ENCODE measurements at regions not wholly inside any gene's neighbourhood (a gene's known extent, or its start where the extent isn't known, plus 50 kb on each side); places are given as distances from the start of the nearest gene placed in this dataset.

GRCh38 chr5:26791433-26791832, 247.0 kb downstream of the CDH9 start:
- Histone ChIP-seq H3K36me3 (replicated peaks in 1 of 2; ENCODE audit: control extremely low read depth in 1 of 2, control insufficient read depth in 1 of 2, extremely low read depth in 1 of 2, insufficient read depth in 2 of 2, low read length in 1 of 2) (no peaks in the 10 kb centered on the region), H3K27ac (ENCODE audit: low read length in 2 of 2) (no peak overlapping the region), H3K27me3 (replicated peaks in 1 of 4; ENCODE audit: control extremely low read depth in 1 of 4, control insufficient read depth in 3 of 4, insufficient read depth in 4 of 4, low read length in 3 of 4) (no peaks in the 10 kb centered on the region), H3K4me2 (replicated peaks; ENCODE audit: low read depth, low read length, poor library complexity, severe bottlenecking) (no peak overlapping the region), H3K79me2 (ENCODE audit: control insufficient read depth, insufficient read depth, low read length) (no peaks in the 10 kb centered on the region), H3K9ac (ENCODE audit: low read length) (no peak overlapping the region), H4K20me1 (ENCODE audit: control insufficient read depth, insufficient read depth, low read length, poor library complexity, severe bottlenecking) (no peaks in the 10 kb centered on the region), H2AFZ (ENCODE audit: insufficient read depth, low read depth, low read length, poor library complexity, severe bottlenecking) (no peak overlapping the region), H3K9me3 (ENCODE audit: control extremely low read depth in 1 of 3, control insufficient read depth in 2 of 3, insufficient read depth in 1 of 3, low read length in 2 of 3) (no peaks in the 10 kb centered on the region), H3K4me3 (ENCODE audit: control extremely low read depth in 1 of 5, extremely low read depth in 1 of 5, insufficient read depth in 1 of 5, low read depth in 2 of 5, low read length in 4 of 5) (no peak overlapping the region), H3K4me1 (ENCODE audit: control insufficient read depth in 2 of 2, insufficient read depth in 2 of 2, low read length in 2 of 2) (no peaks in the 10 kb centered on the region)
- no peak for DNase-seq
- intact Hi-C loops (cut with micrococcal nuclease): no loop called here
- no peaks in the 10 kb centered on the region for H3K27me3 Mint-ChIP-seq
- H3K9me3 Mint-ChIP-seq (ENCODE audit: insufficient read depth): peaks cover 3% of the 10 kb centered on the region
- ChIA-PET POLR2A (no interaction called here), CTCF (no interaction called here)
- TF ChIP-seq CTCF (IDR thresholded peaks at IDR 0.05) (no peak), EZH2 (IDR thresholded peaks at IDR 0.05; ENCODE audit: borderline replicate concordance, insufficient read depth, low read depth, low read length, poor library complexity, severe bottlenecking) (no peak)
- no peak overlapping the region for H3K4me3 Mint-ChIP-seq
- H3K27ac Mint-ChIP-seq: no peak overlapping the region
- WGBS (ENCODE audit: insufficient coverage): no CpG with 5 or more reads among the region's 1 CpG
- no peaks in the 10 kb centered on the region for H3K4me1 Mint-ChIP-seq
- ATAC-seq (ENCODE audit: low read depth): no peak

GRCh38 chr5:26791021-26791420, 247.4 kb downstream of the CDH9 start:
- ATAC-seq (ENCODE audit: low read depth): no peak
- Histone ChIP-seq H3K9me3 (ENCODE audit: control extremely low read depth in 1 of 3, control insufficient read depth in 2 of 3, insufficient read depth in 1 of 3, low read length in 2 of 3) (no peaks in the 10 kb centered on the region), H3K4me3 (ENCODE audit: control extremely low read depth in 1 of 5, extremely low read depth in 1 of 5, insufficient read depth in 1 of 5, low read depth in 2 of 5, low read length in 4 of 5) (no peak overlapping the region), H4K20me1 (ENCODE audit: control insufficient read depth, insufficient read depth, low read length, poor library complexity, severe bottlenecking) (no peaks in the 10 kb centered on the region), H3K27me3 (replicated peaks in 1 of 4; ENCODE audit: control extremely low read depth in 1 of 4, control insufficient read depth in 3 of 4, insufficient read depth in 4 of 4, low read length in 3 of 4) (no peaks in the 10 kb centered on the region), H2AFZ (ENCODE audit: insufficient read depth, low read depth, low read length, poor library complexity, severe bottlenecking) (no peak overlapping the region), H3K9ac (ENCODE audit: low read length) (no peak overlapping the region), H3K36me3 (replicated peaks in 1 of 2; ENCODE audit: control extremely low read depth in 1 of 2, control insufficient read depth in 1 of 2, extremely low read depth in 1 of 2, insufficient read depth in 2 of 2, low read length in 1 of 2) (no peaks in the 10 kb centered on the region), H3K4me1 (ENCODE audit: control insufficient read depth in 2 of 2, insufficient read depth in 2 of 2, low read length in 2 of 2) (no peaks in the 10 kb centered on the region), H3K79me2 (ENCODE audit: control insufficient read depth, insufficient read depth, low read length) (no peaks in the 10 kb centered on the region), H3K27ac (ENCODE audit: low read length in 2 of 2) (no peak overlapping the region), H3K4me2 (replicated peaks; ENCODE audit: low read depth, low read length, poor library complexity, severe bottlenecking) (no peak overlapping the region)
- H3K27ac Mint-ChIP-seq: no peak overlapping the region
- no peaks in the 10 kb centered on the region for H3K4me1 Mint-ChIP-seq
- no peak overlapping the region for H3K4me3 Mint-ChIP-seq
- TF ChIP-seq CTCF (IDR thresholded peaks at IDR 0.05) (no peak), EZH2 (IDR thresholded peaks at IDR 0.05; ENCODE audit: borderline replicate concordance, insufficient read depth, low read depth, low read length, poor library complexity, severe bottlenecking) (no peak)
- intact Hi-C loops (cut with micrococcal nuclease): no loop called here
- no peak for DNase-seq
- POLR2A ChIA-PET: no interaction called here
- CTCF ChIA-PET: interaction anchor here (0.7 kb wide), 1 partner anchor 9 kb away, joined by 4 read pairs; no protein-coding TSS in a partner anchor
- H3K27me3 Mint-ChIP-seq: no peaks in the 10 kb centered on the region
- WGBS (ENCODE audit: insufficient coverage): no CpG with 5 or more reads among the region's 3 CpGs
- H3K9me3 Mint-ChIP-seq (ENCODE audit: insufficient read depth): peaks cover 3% of the 10 kb centered on the region

All from B cell (primary cell).